Common myeloid progenitor, CD34-positive (primary cell): ENCODE measurements at regions not wholly inside any gene's neighbourhood (a gene's known extent, or its start where the extent isn't known, plus 50 kb on each side); places are given as distances from the start of the nearest gene placed in this dataset.
A peak's percentile ranks its signal among the peaks of the same experiment; 100 is the strongest.

Source experiments
- CTCF ChIA-PET: fragments of 350-600 bp; sonication (Branson Sonifier 250); formaldehyde crosslinking; loops from one replicate; lab custom pipeline; 2021; ENCODE audit warnings: antibody characterized with exemption; lab: Charles Lee
- POLR2A ChIA-PET: fragments of 350-600 bp; sonication (Branson Sonifier 250); formaldehyde crosslinking; loops from one replicate; lab custom pipeline; 2021; ENCODE audit warnings: antibody characterized with exemption; lab: Charles Lee
- DNase-seq, 3 donors: peaks; one replicate each; pipeline versions ENCODE4 v3.0.0 to v3.0.0-alpha.2; 2013
- H3K27ac ChIP-seq, 2 experiments: 1 replicate in 1 of 2; 2 replicates in 1 of 2; pipeline ENCODE4 v1.7.0; 2013; ENCODE audit warnings: inconsistent platforms in 2 of 2, low read length in 2 of 2, mild to moderate bottlenecking in 2 of 2, low read depth in 1 of 2, moderate library complexity in 1 of 2; ENCODE audit not compliant: severe bottlenecking in 2 of 2, insufficient read depth in 1 of 2, poor library complexity in 1 of 2
- H3K27me3 ChIP-seq, 5 experiments: replicated peaks in 2 of 5; 1 replicate in 3 of 5; 2 replicates in 2 of 5; pipeline versions ENCODE4 v1.6.1 to v1.7.0; 2013; ENCODE audit warnings: low read length in 4 of 5, mild to moderate bottlenecking in 2 of 5, moderate library complexity in 2 of 5, inconsistent platforms in 1 of 5; ENCODE audit not compliant: insufficient read depth in 5 of 5, control insufficient read depth in 4 of 5
- H3K36me3 ChIP-seq, 4 experiments: 1 replicate in 2 of 4; 2 replicates in 2 of 4; pipeline versions ENCODE4 v1.6.1 to v1.7.0; 2013; ENCODE audit warnings: low read length in 3 of 4, control low read depth in 1 of 4, mild to moderate bottlenecking in 1 of 4; ENCODE audit not compliant: control insufficient read depth in 4 of 4, insufficient read depth in 4 of 4
- H3K4me1 ChIP-seq, 4 experiments: 1 replicate in 3 of 4; 2 replicates in 1 of 4; pipeline versions ENCODE4 v1.6.1 to v1.7.1; 2013; ENCODE audit warnings: low read length in 3 of 4, mild to moderate bottlenecking in 3 of 4, control low read depth in 1 of 4, inconsistent platforms in 1 of 4, moderate library complexity in 1 of 4; ENCODE audit not compliant: control insufficient read depth in 4 of 4, insufficient read depth in 4 of 4; ENCODE audit errors: control extremely low read depth in 1 of 4
- H3K4me3 ChIP-seq, 7 experiments: 1 replicate in 4 of 7; 2 replicates in 3 of 7; pipeline versions ENCODE4 v1.5.1 to v1.7.0; 2013; ENCODE audit warnings: mild to moderate bottlenecking in 7 of 7, low read length in 6 of 7, moderate library complexity in 6 of 7, inconsistent platforms in 2 of 7, low read depth in 2 of 7, control low read depth in 1 of 7; ENCODE audit not compliant: insufficient read depth in 4 of 7, control insufficient read depth in 1 of 7; ENCODE audit errors: extremely low read depth in 1 of 7
- H3K9me3 ChIP-seq, 5 experiments: 1 replicate in 4 of 5; 2 replicates in 1 of 5; pipeline versions ENCODE4 v1.6.1 to v1.7.1; 2013; ENCODE audit warnings: low read length in 4 of 5, mild to moderate bottlenecking in 2 of 5, inconsistent platforms in 1 of 5, low read depth in 1 of 5, moderate library complexity in 1 of 5; ENCODE audit not compliant: control insufficient read depth in 4 of 5, insufficient read depth in 2 of 5; ENCODE audit errors: control extremely low read depth in 1 of 5
- WGBS: methylation state at CpG from one replicate; pipeline ENCODE4 v1.1.5; 2013; ENCODE audit not compliant: insufficient coverage; 5-methylcytosine and 5-hydroxymethylcytosine counted together

DNA sequence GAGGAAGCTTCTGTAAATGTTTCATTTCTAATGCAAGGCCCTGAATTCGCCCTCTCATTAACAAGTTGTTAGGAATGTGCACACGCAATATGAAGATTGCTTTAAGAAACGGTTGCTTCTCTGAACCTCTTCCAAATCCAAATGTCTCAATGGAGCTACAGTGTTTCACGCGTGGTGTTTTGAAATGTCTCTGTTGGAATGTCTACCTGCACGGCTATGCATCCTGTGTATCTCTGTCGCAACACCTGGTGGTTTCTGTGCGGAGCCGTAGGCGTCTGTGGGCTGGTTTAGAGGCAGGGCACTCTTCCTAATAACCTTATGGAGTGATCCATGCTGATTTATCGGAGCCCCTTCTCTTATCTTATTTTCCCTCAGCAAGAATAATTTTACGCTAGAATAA lies 1584.2 kb upstream of the SLC10A2 start:
- Histone ChIP-seq H3K9me3 (no peaks in the 10 kb centered on the region), H3K4me3 (no peak overlapping the region), H3K27me3 (peaks cover 0 to 2% (median 0%) of the 10 kb centered on the region in 5 experiments), H3K36me3 (no peaks in the 10 kb centered on the region), H3K4me1 (no peaks in the 10 kb centered on the region), H3K27ac (no peak overlapping the region)
- DNase-seq, result no peak
- POLR2A ChIA-PET, result no interaction called here
- CTCF ChIA-PET, result no interaction called here
- WGBS, result 94% methylated on average over 10 of the region's 12 CpGs

DNA sequence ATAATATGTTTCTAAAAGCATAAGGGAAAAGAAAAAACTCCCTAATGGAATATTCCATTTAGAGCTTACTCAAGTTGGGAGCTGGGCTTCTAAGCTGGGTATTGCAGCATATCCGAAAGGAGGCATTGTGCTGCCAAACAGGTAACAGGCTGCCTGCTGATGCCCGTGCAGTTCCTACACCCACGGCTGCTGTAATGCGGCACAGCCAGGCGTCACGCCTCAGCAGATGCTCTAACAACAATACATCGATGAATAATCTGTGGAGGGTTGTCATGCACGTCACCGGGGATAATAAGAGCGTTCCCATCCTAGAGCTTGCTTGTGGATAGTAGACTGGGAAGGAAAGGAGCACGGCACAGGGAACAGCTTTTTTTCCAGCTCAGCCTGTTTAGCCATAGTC lies 1582.1 kb upstream of the SLC10A2 start:
- ChIA-PET POLR2A (no interaction called here), CTCF (interaction anchor here (0.7 kb wide), 1 partner anchor 917 kb away, joined by 3 read pairs; no protein-coding TSS in a partner anchor)
- no peaks in the 10 kb centered on the region for H3K36me3 ChIP-seq
- H3K27ac ChIP-seq, result no peak overlapping the region
- no peaks in the 10 kb centered on the region for H3K9me3 ChIP-seq
- no peaks in the 10 kb centered on the region for H3K4me1 ChIP-seq
- H3K4me3 ChIP-seq, result no peak overlapping the region
- DNase-seq, result no peak
- 92% methylated on average over 8 of the region's 11 CpGs for WGBS
- H3K27me3 ChIP-seq, result peaks cover 0 to 2% (median 0%) of the 10 kb centered on the region in 5 experiments

DNA sequence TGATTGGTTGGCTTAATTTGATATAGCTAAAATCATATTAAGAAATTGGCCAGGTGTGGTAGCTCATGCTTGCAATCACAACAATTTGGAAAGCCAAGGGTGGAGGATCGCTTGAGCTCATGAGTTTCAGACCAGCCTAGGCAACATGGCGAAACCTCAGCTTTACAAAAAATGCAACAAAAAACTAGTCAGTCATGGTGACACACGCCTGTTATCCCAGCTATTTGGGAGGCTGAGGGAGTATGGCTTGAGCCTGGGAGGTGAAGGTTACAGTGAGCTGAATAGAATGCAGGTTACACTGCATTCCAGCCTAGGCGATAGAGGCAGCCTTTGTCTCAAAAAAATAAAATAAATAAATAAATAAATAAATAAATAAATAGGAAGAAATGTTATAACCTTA lies 1579.6 kb upstream of the SLC10A2 start:
- H3K27me3 ChIP-seq, result no peaks in the 10 kb centered on the region
- POLR2A ChIA-PET, result no interaction called here
- DNase-seq, result no peak
- H3K9me3 ChIP-seq, result no peaks in the 10 kb centered on the region
- no peak overlapping the region for H3K27ac ChIP-seq
- CTCF ChIA-PET, result no interaction called here
- no peaks in the 10 kb centered on the region for H3K36me3 ChIP-seq
- 100% methylated on average over 3 of the region's 4 CpGs for WGBS
- no peak overlapping the region for H3K4me3 ChIP-seq
- no peaks in the 10 kb centered on the region for H3K4me1 ChIP-seq

DNA sequence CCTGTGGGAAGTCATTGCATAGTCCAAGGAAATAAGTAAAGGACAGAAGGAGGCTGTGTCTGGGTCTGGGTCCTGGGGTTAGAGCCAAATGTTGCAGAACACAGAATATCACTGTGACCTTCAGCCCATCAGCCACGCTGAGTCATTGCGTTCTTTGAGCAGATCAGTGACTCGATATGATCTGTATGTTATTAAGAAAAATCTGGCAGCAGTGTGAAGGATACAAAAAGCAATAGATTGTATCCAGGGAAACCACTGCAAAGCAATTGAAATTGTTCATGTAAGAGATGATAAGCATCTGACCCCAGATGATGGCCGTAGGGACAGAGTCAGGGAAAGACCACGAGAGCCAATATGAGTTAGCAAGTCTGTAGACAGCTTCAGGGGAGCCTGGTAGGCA lies 1575.1 kb upstream of the SLC10A2 start:
- CTCF ChIA-PET, result no interaction called here

DNA sequence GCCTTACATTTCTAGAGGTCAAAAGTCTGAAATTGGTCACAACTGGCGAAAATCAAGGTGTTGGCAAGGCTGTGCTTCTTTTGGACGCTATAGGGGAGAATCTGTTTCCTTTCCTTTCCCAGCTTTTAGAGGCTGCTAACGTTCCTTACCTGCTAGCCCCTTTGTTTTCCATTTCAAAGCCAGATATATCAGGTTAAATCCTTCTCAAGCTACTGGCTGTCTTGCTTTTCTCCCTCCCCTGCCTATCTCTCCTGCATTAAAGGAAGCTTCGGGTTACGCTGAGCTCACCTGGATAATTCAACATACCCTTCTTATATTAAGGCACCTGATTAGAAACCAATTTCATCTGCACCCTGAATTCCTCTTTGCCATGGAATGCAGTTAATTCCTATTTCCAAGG lies 1569.7 kb upstream of the SLC10A2 start:
- H3K4me3 ChIP-seq, result no peak overlapping the region
- POLR2A ChIA-PET, result no interaction called here
- H3K27me3 ChIP-seq, result peaks cover 0 to 3% (median 0%) of the 10 kb centered on the region in 5 experiments
- no peaks in the 10 kb centered on the region for H3K4me1 ChIP-seq
- 97% methylated on average over 5 of the region's 5 CpGs for WGBS
- DNase-seq, result no peak
- CTCF ChIA-PET, result no interaction called here
- no peaks in the 10 kb centered on the region for H3K9me3 ChIP-seq
- H3K36me3 ChIP-seq, result no peaks in the 10 kb centered on the region
- no peak overlapping the region for H3K27ac ChIP-seq

More for the DNA sequence above, 1575.1 kb upstream of the SLC10A2 start:
- H3K36me3 ChIP-seq, result no peaks in the 10 kb centered on the region
- H3K27ac ChIP-seq, result no peak overlapping the region
- peak in 1 of 3 donors; percentile 2 for DNase-seq
- H3K9me3 ChIP-seq, result no peaks in the 10 kb centered on the region
- H3K27me3 ChIP-seq, result peaks cover 0 to under 1% (median 0%) of the 10 kb centered on the region in 5 experiments
- POLR2A ChIA-PET, result no interaction called here
- WGBS, result 80% methylated on average over 4 of the region's 5 CpGs
- H3K4me3 ChIP-seq, result no peak overlapping the region
- no peaks in the 10 kb centered on the region for H3K4me1 ChIP-seq

DNA sequence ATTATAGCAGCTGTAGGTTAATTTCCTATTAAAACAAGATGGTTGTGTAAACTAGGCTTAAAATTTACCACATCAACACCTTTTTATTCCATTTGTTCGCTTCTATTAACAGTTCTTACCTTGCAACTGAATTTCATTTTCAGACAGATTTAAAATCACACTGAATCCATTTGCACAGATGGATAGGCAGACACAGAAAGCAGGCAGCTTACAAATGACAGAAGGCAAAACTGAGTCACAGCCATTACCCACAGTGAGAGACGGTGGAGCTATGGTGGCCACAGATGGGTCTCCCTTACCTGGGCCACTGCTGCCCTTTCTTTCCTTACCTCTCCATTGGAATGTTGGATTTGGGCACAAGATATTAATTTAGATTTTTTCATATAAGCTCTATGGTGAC lies 1567.8 kb upstream of the SLC10A2 start:
- no peak overlapping the region for H3K27ac ChIP-seq
- ChIA-PET CTCF (no interaction called here), POLR2A (no interaction called here)
- peaks cover 0 to 3% (median 0%) of the 10 kb centered on the region in 5 experiments for H3K27me3 ChIP-seq
- no peak overlapping the region for H3K4me3 ChIP-seq
- no peaks in the 10 kb centered on the region for H3K4me1 ChIP-seq
- DNase-seq, result no peak
- 100% methylated on average over 1 of the region's 2 CpGs for WGBS
- H3K36me3 ChIP-seq, result no peaks in the 10 kb centered on the region
- H3K9me3 ChIP-seq, result no peaks in the 10 kb centered on the region

DNA sequence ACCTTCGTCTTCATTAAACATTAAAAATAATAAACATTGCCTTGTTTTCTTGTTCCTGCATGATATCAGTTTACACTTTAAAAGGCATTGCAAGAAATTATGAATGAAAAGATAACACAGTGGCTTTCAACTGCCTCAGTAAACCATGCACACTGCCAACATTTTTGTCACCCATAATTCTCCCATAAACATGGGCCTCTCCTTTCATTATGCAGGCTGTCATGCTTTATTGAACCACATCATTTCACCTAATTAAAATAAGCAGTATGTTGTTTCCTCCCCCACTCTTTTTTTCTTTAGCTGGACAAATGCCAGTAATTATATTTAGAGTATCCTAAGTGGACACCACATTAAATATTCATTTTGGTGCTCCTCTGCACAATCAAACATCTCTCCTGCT lies 1566.5 kb upstream of the SLC10A2 start:
- no peak overlapping the region for H3K27ac ChIP-seq
- WGBS, result no CpG with 5 or more reads among the region's 1 CpG
- no peaks in the 10 kb centered on the region for H3K4me1 ChIP-seq
- DNase-seq, result no peak
- peaks cover 0 to 3% (median 0%) of the 10 kb centered on the region in 5 experiments for H3K27me3 ChIP-seq
- CTCF ChIA-PET, result no interaction called here
- POLR2A ChIA-PET, result no interaction called here
- no peaks in the 10 kb centered on the region for H3K9me3 ChIP-seq
- H3K36me3 ChIP-seq, result no peaks in the 10 kb centered on the region
- H3K4me3 ChIP-seq, result no peak overlapping the region
